ENCODE measurements at regions not wholly inside any gene's neighbourhood (a gene's known extent, or its start where the extent isn't known, plus 50 kb on each side); places are given as distances from the start of the nearest gene placed in this dataset.

GRCh38 chr12:97347956-97348355, 114.6 kb upstream of the RMST start:
- no peak for DNase-seq

GRCh38 chr12:97358361-97358760, 104.2 kb upstream of the RMST start:
- no peak for DNase-seq

GRCh38 chr12:97359021-97359690, 103.4 kb upstream of the RMST start:
- no peak for DNase-seq

GRCh38 chr12:97363693-97364092, 98.9 kb upstream of the RMST start:
- DNase-seq: no peak

GRCh38 chr12:97368462-97369163, 94.0 kb upstream of the RMST start:
- no peak for DNase-seq

- DNase-seq: no peak
These were observed 87.3 kb upstream of the RMST start for GRCh38 chr12:97375310-97375709.

GRCh38 chr12:97380440-97380839, 82.2 kb upstream of the RMST start:
- no peak for DNase-seq

GRCh38 chr12:97385121-97385520, 77.5 kb upstream of the RMST start:
- DNase-seq: no peak

- no peak for DNase-seq
These were observed 76.4 kb upstream of the RMST start for GRCh38 chr12:97386133-97386581.

GRCh38 chr12:97387844-97388243, 74.8 kb upstream of the RMST start:
- DNase-seq: no peak

- DNase-seq: no peak
These were observed 67.9 kb upstream of the RMST start for GRCh38 chr12:97394657-97395056.

- DNase-seq: no peak
These were observed 65.6 kb upstream of the RMST start for GRCh38 chr12:97397008-97397407.

GRCh38 chr12:97398704-97399103, 63.9 kb upstream of the RMST start:
- no peak for DNase-seq

GRCh38 chr12:97404093-97404492, 58.5 kb upstream of the RMST start:
- DNase-seq: no peak

GRCh38 chr12:97404543-97404942, 58.1 kb upstream of the RMST start:
- DNase-seq: no peak

GRCh38 chr12:97408363-97408762, 54.2 kb upstream of the RMST start:
- DNase-seq: no peak

GRCh38 chr12:97411341-97411740, 51.3 kb upstream of the RMST start:
- no peak for DNase-seq
